Omental fat pad (tissue), 3 donors: ENCODE measurements at regions not wholly inside any gene's neighbourhood (a gene's known extent, or its start where the extent isn't known, plus 50 kb on each side); places are given as distances from the start of the nearest gene placed in this dataset.

Experiments
- ATAC-seq: fragments of 150-250 bp; one replicate; pipeline ENCODE4 v1.9.1; 2016; ENCODE audit warnings: mild to moderate bottlenecking, moderate library complexity; ENCODE audit not compliant: low FRiP score
- DNase-seq: peaks from one replicate; pipeline ENCODE4 v3.0.0-alpha.2; 2019; ENCODE audit warnings: low spot score
- TF ChIP-seq, protein P1 (sequence below), 3 donors: fragments of 450-650 bp; IDR thresholded peaks; one replicate each; pipeline ENCODE4 v1.5.1; 2016 to 2017; ENCODE audit warnings: antibody characterized with exemption in 3 of 3, mild to moderate bottlenecking in 3 of 3, moderate library complexity in 2 of 3

DNA sequence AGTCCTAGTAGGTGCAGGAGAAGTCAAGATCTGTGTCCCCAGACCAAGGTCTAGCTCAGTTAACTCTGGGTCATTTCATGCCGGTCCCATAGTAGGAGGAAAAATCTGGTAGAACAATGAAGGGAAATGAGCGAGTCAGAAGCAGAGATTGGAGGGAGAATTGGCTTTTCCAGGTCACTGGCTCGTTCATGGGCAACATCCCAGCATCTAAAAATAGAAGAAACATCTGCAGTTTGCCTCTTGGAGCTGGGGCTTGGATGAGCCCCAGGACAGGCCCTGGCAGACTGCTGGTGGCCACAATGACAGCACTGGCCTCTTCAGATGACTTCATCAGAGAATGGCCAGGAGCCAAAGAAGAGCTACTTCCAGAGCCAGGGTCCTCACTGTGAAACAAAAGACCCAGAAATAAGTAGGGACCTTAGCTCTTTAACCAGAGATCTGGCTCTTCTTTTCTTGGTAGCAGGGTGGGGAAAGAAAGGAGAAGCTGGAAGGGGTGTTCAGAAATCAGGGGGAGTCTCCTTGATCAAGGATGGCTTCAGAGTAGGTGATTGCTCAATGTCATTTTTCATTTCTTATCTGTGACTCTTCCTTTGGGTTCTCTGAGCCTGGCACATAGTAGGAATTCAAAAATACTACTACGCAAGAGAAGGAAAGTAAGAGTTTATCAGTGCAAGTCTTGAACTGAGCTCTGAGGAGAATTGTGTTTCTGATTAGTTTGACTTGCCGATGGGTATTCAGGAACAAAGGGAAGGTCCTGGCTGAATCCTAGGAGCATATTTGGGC is 102.6 kb downstream of the TMPRSS5 start:
- TF ChIP-seq, protein P1, sequence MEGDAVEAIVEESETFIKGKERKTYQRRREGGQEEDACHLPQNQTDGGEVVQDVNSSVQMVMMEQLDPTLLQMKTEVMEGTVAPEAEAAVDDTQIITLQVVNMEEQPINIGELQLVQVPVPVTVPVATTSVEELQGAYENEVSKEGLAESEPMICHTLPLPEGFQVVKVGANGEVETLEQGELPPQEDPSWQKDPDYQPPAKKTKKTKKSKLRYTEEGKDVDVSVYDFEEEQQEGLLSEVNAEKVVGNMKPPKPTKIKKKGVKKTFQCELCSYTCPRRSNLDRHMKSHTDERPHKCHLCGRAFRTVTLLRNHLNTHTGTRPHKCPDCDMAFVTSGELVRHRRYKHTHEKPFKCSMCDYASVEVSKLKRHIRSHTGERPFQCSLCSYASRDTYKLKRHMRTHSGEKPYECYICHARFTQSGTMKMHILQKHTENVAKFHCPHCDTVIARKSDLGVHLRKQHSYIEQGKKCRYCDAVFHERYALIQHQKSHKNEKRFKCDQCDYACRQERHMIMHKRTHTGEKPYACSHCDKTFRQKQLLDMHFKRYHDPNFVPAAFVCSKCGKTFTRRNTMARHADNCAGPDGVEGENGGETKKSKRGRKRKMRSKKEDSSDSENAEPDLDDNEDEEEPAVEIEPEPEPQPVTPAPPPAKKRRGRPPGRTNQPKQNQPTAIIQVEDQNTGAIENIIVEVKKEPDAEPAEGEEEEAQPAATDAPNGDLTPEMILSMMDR (IDR thresholded peaks at IDR 0.05) = no peak
- DNase-seq (no peak), ATAC-seq (no peak)

DNA sequence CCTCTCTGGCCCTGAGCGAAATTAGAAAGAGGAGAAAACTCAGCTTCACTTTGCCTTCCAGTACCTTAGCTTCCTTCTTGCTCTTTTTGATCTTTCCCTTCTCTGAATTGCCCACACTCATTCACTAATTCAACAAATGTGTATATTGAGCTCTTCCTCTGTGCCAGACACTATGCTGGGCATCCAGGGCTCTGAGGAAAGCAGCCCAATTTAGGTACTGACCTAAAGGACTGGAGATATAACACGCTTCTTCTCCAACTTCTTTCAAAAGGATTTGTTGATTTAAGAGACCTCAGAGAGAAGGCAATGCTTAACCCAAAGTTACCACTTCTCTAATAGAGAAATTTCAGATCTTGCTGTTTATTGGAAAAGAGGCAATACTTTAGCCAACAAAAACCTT is 103.6 kb downstream of the TMPRSS5 start:
- TF ChIP-seq, protein P1 (IDR thresholded peaks at IDR 0.05) = no peak
- ATAC-seq (no peak), DNase-seq (no peak)

DNA sequence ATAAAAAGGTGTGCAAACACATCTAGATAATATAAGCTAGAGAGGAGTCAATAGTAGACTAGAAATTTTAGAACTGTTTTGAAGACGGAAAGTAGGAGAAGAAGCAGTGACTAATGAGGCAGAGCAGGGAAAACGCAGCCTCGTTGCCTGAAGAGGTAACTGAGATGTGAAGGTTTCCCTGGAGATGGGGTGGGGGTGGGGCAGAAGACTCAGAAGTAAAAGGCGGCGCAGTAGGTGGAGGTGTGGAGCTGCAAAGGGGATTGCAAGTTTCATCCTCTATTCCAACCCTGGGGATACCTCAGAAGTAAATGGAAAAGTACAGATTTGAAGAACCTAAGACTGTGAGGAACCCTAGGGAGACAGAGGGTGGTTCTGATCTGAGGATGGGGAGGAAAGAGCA is 109.5 kb downstream of the TMPRSS5 start:
- no peak for ATAC-seq
- TF ChIP-seq, protein P1 (IDR thresholded peaks at IDR 0.05) = no peak

DNA sequence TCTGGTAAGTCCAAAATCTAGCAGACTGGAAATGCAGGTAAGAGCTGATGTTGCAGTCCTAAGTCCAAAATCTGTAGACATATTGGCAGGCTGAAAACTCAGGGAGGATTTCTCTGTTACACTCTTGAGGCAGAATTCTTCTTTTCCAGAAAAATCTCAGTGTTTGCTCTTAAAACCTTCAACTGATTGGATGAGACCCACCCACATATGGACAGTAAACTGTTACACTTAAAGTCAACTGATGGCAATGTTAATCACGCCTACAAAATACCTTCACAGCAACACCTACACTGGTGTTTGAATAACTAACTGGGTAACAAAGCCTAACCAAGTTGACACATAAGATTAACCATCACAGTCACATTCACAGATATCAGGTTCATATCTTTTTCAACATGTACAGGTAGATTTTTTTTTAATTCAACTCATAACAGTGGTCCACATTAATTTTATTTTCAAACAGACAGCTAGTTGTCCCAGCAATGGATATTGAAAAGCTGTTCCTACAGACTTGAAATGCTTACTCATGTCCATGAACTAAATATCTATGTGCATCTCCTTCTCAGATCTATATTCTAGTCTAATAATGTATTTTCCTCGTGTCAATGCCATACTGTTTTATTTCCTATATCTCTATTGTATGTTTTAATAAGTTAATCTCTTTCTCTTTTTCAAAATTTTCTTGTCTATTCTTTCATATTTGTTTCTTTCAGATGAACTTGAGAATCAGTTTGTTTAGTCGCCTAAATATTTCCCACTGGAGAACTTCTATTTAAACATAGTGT is 110.1 kb downstream of the TMPRSS5 start:
- ATAC-seq (no peak), DNase-seq (no peak)
- TF ChIP-seq, protein P1 (IDR thresholded peaks at IDR 0.05) = no peak

More for the DNA sequence above, 109.5 kb downstream of the TMPRSS5 start:
- no peak for DNase-seq

DNA sequence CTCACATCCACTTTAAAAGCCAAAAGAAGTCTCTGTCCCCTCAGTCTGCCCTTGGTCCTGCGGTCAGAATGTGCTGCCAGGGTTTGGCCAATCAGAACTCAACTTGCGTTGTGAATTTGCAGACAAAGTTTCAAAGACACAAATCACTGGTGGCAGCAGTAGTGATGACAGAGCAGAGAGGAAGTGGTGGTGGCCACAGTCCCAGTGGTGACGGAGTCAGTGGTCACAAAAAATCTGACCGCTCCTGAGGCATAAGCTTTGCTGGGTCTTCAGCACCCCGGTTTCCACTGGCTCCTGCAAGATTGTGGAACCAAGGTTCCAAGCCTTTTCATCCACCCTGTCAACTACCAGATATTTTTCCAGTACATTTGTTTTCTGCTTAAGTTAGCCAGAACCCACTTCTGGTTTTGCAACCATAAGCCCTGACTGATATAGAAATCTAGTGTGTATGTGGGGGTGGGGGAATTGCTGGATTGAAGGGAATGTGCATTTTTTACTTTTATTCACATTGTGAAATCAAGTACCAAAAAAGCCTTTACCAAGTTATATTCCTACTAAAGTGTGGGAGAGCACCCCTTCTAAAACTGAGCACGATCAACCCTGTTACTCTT is 112.3 kb downstream of the TMPRSS5 start:
- DNase-seq = no peak
- TF ChIP-seq, protein P1 (IDR thresholded peaks at IDR 0.05) = no peak
- ATAC-seq = no peak

DNA sequence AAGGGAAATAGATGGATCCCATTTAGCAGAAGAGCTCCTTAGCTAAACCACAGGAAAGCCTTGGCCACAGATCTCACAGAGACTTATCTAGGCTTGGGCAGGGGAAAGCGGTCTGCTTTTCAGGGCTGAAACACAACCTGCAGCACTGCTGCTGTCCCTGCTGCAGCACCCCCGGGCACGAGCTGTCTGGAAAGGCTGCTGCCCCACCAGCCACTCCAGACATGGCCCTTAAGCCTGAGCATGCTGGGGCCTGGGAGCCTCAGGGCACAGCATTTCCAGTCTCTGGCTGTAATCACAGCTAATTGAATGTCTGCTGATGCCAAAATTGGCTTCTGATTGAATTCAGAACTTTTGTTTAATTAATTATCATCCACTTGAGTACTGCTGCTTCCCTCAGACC is 115.0 kb downstream of the TMPRSS5 start:
- no peak for DNase-seq
- ATAC-seq = no peak
- TF ChIP-seq, protein P1 (IDR thresholded peaks at IDR 0.05) = no peak
